Fibroblast of peridontal ligament (primary cell): ENCODE measurements at regions not wholly inside any gene's neighbourhood (a gene's known extent, or its start where the extent isn't known, plus 50 kb on each side); places are given as distances from the start of the nearest gene placed in this dataset.

Experiments used
- DNase-seq: peaks from one replicate; pipeline ENCODE4 v3.0.0-alpha.2; 2010; ENCODE audit errors: extremely low read depth

- peak; percentile 19 for DNase-seq
These were observed 168.7 kb upstream of the FMN2 start for GRCh38 chr1:239922778-239923522.

- no peak for DNase-seq
These were observed 166.8 kb upstream of the FMN2 start for GRCh38 chr1:239924741-239925350.

DNA sequence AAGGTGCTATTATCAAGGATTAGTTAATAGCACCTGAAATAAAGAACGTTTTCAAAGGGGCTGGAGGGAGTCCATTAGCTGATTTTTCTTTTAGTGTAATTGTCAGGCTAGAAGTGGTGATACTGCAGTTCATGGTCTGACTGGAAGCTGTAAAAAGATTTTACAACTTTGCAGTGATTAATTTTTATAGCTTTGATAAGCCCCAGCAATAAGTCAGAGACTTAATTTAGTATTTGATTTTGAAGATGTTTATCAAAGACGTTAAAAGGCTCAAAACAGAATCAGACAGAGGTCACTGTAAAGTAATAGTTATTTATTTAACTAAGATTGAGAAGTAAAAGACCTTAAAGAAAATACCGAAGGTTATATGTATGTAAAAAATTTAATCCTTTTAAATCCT is 165.5 kb upstream of the FMN2 start:
- no peak for DNase-seq

- DNase-seq, result no peak
These were observed 162.4 kb upstream of the FMN2 start for GRCh38 chr1:239929317-239929716.

DNA sequence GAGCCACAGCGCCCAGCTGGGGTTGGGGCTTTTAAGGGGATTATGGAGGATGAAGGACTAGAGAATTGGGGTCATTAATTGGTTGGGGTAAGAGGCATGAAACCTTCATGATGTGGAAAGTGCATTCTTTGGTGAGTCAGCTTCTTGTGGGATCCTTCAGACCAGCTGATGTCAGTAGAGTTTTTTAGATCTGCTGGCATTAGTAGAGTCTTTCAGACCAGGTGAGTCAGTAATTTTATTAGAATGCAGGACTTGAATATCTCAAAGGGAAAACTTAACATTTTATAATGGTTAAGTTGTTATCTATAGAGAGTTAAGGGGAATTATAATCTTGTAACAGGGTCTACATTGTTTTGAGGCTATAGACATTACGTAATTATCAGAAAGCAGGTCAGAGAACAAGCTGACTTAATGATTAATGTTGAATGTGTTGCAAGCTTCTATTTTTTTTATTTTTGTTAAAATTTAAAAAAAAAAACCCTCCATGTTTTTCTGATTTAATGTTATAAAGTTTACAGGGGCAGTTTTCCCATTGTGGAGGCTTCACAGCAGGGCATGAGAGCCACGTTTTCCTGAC is 160.9 kb upstream of the FMN2 start:
- no peak for DNase-seq

GRCh38 chr1:239931341-239931740 is 160.3 kb upstream of the FMN2 start:
- no peak for DNase-seq

- no peak for DNase-seq
These were observed 152.1 kb upstream of the FMN2 start for GRCh38 chr1:239939602-239940001.

DNA sequence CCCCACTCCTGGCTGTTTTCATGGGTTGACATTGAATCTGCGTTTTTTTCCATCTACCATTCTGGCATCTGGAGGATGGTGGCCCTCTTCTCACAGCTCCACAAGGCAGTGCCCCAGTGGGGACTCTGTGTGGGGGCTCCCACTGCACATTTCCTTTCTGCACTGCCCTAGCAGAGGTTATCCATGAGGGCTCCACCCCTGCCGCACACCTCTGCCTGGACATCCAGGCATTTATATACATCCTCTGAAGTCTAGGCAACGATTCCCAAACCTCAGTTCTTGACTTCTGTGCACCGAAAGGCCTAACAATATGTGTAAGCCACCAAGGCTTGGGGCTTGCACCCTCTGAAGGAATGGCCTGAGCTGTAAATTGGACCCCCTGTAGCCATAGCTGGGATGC is 147.9 kb upstream of the FMN2 start:
- no peak for DNase-seq

GRCh38 chr1:239944666-239945065 is 147.0 kb upstream of the FMN2 start:
- no peak for DNase-seq

GRCh38 chr1:239947801-239948200 is 143.9 kb upstream of the FMN2 start:
- DNase-seq, result peak; percentile 22

DNA sequence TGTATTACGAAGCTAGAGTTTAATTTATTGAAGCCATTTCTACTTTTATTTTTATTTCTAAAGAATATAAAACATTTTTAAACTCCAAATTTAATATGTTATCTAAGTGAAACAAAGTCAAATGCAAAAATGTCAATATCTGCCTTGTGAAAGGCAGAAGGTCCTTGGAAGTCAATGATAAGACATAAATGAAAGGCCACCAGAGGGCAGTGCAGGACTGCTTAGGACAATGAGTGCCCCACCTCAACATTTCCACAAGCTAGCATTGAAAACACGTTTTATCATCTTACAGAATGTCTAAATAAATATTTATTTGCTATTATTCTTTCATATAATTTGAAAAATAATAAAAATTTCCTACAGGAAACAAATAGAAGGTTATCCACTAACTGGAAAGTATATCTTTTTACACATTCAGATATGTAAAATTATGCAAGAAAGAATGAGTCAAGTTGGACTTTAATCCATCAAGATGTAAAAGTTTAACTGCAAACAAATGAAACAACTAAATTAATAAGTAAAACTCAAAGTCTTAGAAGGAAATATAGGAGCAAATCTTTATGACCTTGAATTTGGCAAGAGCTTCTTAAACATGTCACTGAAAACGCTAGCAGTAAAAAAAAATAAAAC is 140.1 kb upstream of the FMN2 start:
- DNase-seq, result peak; percentile 85

GRCh38 chr1:239952348-239953308 is 139.1 kb upstream of the FMN2 start:
- DNase-seq, result no peak

GRCh38 chr1:239954836-239955235 is 136.8 kb upstream of the FMN2 start:
- no peak for DNase-seq

- DNase-seq, result no peak
These were observed 136.3 kb upstream of the FMN2 start for GRCh38 chr1:239955431-239955830.

DNA sequence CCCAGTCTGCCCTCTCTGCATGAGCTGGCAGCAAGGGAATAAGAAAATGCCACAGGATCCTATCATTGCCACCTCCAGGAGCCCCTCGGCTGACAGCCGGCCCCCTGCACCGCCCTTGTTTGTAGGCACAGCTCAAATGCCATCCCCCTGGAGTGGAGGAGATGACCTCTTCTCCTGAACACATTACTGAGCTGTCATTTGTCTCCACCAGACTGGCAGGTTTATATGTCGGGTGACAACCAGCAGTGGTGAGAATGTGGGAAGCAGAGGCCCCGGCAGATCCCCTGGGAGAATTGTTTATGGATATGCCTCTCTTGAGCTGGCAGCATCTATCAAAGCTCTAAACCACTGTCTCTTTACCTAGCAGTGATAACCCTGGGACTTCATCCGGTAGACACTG is 135.4 kb upstream of the FMN2 start:
- no peak for DNase-seq

DNA sequence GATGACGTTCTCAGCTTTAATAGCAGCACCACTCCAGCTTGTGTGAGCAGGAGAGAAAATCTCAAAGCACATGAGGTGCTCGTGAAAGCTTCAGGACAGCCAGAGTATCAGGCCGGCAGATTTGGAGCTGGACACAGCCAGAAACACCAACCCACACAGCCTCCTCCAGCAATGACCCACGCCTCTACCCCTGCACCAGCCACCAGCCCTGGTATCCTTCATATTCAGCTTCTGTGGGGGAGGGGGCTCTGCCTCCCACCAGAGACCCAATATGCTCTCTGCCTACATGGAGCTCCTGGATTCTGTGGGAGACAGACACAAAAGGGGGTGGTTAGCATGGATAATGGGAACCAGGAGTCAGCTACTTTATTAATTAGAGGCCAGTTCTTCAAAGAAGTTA is 133.6 kb upstream of the FMN2 start:
- no peak for DNase-seq

DNA sequence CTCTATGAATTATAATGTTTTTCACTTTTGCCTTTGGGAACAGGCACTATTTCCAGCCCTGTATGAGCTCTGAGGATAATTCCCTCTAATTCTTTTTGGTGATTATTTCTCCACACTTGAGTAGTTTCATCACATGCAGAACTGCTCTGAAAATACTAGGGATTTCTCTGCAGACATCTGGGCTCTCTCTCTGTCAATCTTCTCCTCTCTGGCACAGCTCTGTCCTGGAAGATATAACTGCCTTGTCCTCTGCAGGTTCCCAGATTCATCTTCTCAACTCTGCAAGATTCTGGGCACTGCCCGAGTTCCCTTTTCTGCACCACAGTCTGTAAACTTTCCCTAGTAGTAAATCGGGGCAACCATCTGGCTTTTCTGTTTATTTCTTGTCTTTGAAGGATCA is 131.3 kb upstream of the FMN2 start:
- no peak for DNase-seq

DNA sequence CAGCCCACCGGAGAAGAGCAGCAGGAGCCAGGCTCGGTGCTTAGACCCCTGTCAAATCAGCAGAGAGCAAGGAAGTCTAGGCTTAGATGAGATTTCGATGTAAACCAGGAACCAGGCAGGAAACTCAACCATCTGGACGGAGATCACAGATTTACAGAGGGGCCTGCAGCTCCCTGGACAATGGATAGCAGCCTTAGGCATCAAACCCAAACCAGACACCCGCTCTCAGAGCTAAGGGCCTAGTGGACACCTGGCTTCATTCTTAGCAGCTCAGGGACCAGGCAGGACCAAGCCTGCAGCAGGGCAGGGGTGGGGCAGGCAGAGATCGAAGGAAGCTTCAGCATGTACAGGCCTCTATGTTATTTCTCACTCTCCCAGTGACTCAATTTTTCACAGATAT is 127.8 kb upstream of the FMN2 start:
- no peak for DNase-seq

DNA sequence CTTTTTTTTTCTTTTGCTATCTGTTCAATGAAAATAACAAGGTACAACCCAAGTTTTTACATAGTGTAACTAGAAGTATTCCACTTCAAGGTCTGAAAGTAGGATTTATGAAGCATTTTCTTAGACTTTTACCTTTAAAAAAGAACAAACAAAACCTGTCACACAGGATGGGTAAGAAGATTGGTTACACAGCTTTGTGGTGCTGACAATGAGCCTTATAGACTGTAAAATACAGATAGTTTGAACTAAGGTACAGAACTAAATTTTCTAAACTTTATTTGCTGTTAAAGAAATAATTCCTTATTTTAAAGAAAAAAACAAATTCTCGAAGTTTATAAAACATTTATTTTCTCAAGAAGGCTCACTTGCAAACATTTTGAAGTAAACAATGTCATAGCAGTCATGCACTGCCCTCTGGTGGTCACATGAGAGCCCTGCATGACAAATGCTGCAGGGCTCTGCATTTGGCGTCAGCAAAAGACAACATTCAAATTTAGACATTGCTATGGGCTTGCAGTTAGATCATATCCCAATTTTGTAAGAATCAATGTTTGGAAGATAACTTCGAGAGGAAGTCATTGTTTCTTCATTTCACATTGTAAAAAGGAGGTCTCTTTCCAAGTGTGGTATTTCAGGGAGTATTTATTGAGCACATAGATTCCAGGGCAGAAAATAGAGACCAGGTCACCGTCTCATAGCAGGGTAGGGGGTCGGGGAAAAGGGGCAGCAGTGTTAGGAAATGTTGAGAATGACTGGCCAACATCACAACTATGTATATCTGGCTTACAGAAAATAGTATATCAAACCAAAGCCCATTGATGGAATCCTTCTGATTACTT is 115.3 kb upstream of the FMN2 start:
- peak; percentile 76 for DNase-seq

- DNase-seq, result no peak
These were observed 114.3 kb upstream of the FMN2 start for GRCh38 chr1:239977416-239977815.

DNA sequence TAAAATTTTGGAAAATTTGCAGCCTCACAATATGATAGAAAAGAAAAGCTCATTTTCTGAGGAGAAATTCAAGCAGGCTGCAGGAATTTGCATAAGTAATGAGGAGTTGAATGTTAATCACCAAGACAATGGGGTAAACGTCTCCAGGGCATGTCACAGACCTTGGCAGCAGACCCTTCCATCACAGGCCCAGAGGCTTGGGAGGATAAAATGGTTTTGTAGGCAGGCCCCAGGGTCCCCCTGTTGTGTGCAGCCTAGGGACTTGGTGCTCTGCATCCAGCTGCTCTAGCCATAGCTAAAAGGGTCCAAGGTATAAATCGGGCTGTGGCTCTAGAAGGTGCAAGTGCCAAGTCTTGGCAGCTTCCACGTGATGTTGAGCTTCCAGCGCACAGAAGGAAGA is 112.2 kb upstream of the FMN2 start:
- DNase-seq, result no peak
